PC-3 (cell line): ENCODE measurements at regions not wholly inside any gene's neighbourhood (a gene's known extent, or its start where the extent isn't known, plus 50 kb on each side); places are given as distances from the start of the nearest gene placed in this dataset.

Experiments used
- ATAC-seq: fragments of 200-7000 bp; cut with Tn5 transposase; 2 replicates; pipeline ENCODE4 v1.9.1; 2020; ENCODE audit warnings: mild to moderate bottlenecking, moderate library complexity
- BruUV-seq: library from RNA; stranded (reverse); fragments of 400-500 nt; replicated peaks from 2 replicates; lab custom pipeline; 2021; lab: Mats Ljungman, UMichigan
- CTCF ChIA-PET: fragments of 300-600 bp; sonication (Branson Sonifier 250); formaldehyde crosslinking; loops from one replicate; lab custom pipeline; 2022; ENCODE audit warnings: antibody characterized with exemption; lab: Charles Lee
- POLR2A ChIA-PET: fragments of 300-600 bp; sonication (Branson Sonifier 250); formaldehyde crosslinking; loops from one replicate; lab custom pipeline; 2022; ENCODE audit warnings: antibody characterized with exemption; ENCODE audit not compliant: unreplicated experiment; lab: Charles Lee
- DNase-seq: peaks from one replicate; pipeline ENCODE4 v3.0.0-alpha.2; 2015
- H2AFZ ChIP-seq: fragments of 300-600 bp; sonication (generic); 2 replicates; pipeline ENCODE4 v1.6.0; 2016; ENCODE audit warnings: antibody characterized with exemption, low read length
- H3F3A ChIP-seq: fragments of 300-600 bp; sonication (generic); one replicate; pipeline ENCODE4 v1.6.0; 2017; ENCODE audit warnings: antibody characterized with exemption, low read length, control low read depth, mild to moderate bottlenecking; ENCODE audit not compliant: unreplicated experiment
- H3K27ac ChIP-seq: fragments of 300-600 bp; sonication (generic); 2 replicates; pipeline ENCODE4 v1.5.1; 2016; ENCODE audit warnings: mild to moderate bottlenecking, low read length
- H3K27me3 ChIP-seq: fragments of 300-600 bp; sonication (generic); 2 replicates; pipeline ENCODE4 v1.6.1; 2016; ENCODE audit warnings: low read length, mixed read lengths
- H3K36me3 ChIP-seq: fragments of 300-600 bp; sonication (generic); 2 replicates; pipeline ENCODE4 v1.6.1; 2016; ENCODE audit warnings: low read depth, mixed run types, low read length, mixed read lengths
- H3K4me1 ChIP-seq: fragments of 300-600 bp; sonication (generic); 2 replicates; pipeline ENCODE4 v1.5.1; 2016; ENCODE audit warnings: low read length; ENCODE audit not compliant: insufficient read depth
- H3K4me2 ChIP-seq: fragments of 300-600 bp; sonication (generic); 2 replicates; pipeline ENCODE4 v1.6.0; 2016; ENCODE audit warnings: low read length
- H3K4me3 ChIP-seq: fragments of 300-600 bp; sonication (generic); 2 replicates; pipeline ENCODE4 v1.5.1; 2016; ENCODE audit warnings: mild to moderate bottlenecking, low read length, mixed read lengths
- H3K79me2 ChIP-seq: fragments of 300-600 bp; sonication (generic); 2 replicates; pipeline ENCODE4 v1.6.1; 2017; ENCODE audit warnings: low read length, mixed read lengths
- H3K9ac ChIP-seq: fragments of 300-600 bp; sonication (generic); 2 replicates; pipeline ENCODE4 v1.6.0; 2016; ENCODE audit warnings: mild to moderate bottlenecking, low read length
- H3K9me2 ChIP-seq: fragments of 300-600 bp; sonication (generic); replicated peaks from 2 replicates; pipeline ENCODE4 v1.6.1; 2016; ENCODE audit warnings: mixed run types, low read length, mixed read lengths
- H3K9me3 ChIP-seq: fragments of 300-600 bp; sonication (generic); 2 replicates; pipeline ENCODE4 v1.6.1; 2016; ENCODE audit warnings: low read length, mixed read lengths
- H4K20me1 ChIP-seq: fragments of 300-600 bp; sonication (generic); 2 replicates; pipeline ENCODE4 v1.6.1; 2016; ENCODE audit warnings: low read length, mixed read lengths
- EZH2 ChIP-seq: fragments of 300-600 bp; sonication (generic); IDR thresholded peaks from one replicate; pipeline ENCODE4 v1.6.1; 2017; ENCODE audit warnings: antibody characterized with exemption, mild to moderate bottlenecking, low read length; ENCODE audit not compliant: unreplicated experiment
- EZH2phosphoT487 ChIP-seq: fragments of 300-600 bp; sonication (generic); IDR thresholded peaks from 2 replicates; pipeline ENCODE4 v1.6.1; 2018; ENCODE audit warnings: mild to moderate bottlenecking, antibody characterized with exemption, low read length, borderline replicate concordance
- intact Hi-C: fragments of 100-400 bp; cut with micrococcal nuclease; formaldehyde crosslinking; loops from 2 replicates; pipeline ENCODE4 v1.9.0; 2023
- TF ChIP-seq, protein P1 (sequence below): fragments of 300-600 bp; sonication (generic); conservative IDR thresholded peaks from 2 replicates; pipeline ENCODE4 v1.5.1; 2017; ENCODE audit warnings: antibody characterized with exemption, low read depth, mild to moderate bottlenecking, low read length

DNA sequence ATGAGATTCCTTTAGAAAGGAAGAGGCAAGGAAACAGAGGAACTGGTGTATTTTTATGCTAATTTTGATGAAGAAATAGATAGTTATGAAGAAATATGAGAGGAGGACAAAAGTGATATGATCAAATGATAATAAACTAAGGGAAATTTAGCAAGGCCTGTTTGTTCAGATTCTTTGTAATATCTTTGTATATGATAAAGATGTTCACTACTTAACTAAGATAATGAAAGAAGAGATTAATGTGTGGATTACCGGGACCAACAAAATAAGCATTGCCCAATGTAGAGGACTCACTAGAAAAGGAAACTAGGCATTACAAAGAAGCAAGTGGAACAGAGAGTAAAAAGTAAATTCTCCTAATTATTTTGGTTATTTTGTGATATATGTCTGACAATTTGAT lies 99.0 kb upstream of the FIGN start:
- intact Hi-C loops: no loop called here
- H3K4me1 ChIP-seq: no peaks in the 10 kb centered on the region
- no peak overlapping the region for H3K4me2 ChIP-seq
- BruUV-seq: no TSS peak
- no peak overlapping the region for H3K27ac ChIP-seq
- ATAC-seq: no peak
- TF ChIP-seq, protein P1, sequence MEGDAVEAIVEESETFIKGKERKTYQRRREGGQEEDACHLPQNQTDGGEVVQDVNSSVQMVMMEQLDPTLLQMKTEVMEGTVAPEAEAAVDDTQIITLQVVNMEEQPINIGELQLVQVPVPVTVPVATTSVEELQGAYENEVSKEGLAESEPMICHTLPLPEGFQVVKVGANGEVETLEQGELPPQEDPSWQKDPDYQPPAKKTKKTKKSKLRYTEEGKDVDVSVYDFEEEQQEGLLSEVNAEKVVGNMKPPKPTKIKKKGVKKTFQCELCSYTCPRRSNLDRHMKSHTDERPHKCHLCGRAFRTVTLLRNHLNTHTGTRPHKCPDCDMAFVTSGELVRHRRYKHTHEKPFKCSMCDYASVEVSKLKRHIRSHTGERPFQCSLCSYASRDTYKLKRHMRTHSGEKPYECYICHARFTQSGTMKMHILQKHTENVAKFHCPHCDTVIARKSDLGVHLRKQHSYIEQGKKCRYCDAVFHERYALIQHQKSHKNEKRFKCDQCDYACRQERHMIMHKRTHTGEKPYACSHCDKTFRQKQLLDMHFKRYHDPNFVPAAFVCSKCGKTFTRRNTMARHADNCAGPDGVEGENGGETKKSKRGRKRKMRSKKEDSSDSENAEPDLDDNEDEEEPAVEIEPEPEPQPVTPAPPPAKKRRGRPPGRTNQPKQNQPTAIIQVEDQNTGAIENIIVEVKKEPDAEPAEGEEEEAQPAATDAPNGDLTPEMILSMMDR: no peak
- TF ChIP-seq EZH2phosphoT487: no peak
- H3K36me3 ChIP-seq: no peaks in the 10 kb centered on the region
- no peak overlapping the region for H3K9ac ChIP-seq
- H3F3A ChIP-seq: no peaks in the 10 kb centered on the region
- POLR2A ChIA-PET: no interaction called here
- H2AFZ ChIP-seq: no peak overlapping the region
- no peaks in the 10 kb centered on the region for H3K9me2 ChIP-seq
- no peak overlapping the region for H3K4me3 ChIP-seq
- no peaks in the 10 kb centered on the region for H3K79me2 ChIP-seq
- CTCF ChIA-PET: no interaction called here
- DNase-seq: no peak
- no peaks in the 10 kb centered on the region for H3K27me3 ChIP-seq
- H4K20me1 ChIP-seq: no peaks in the 10 kb centered on the region
- no peaks in the 10 kb centered on the region for H3K9me3 ChIP-seq

DNA sequence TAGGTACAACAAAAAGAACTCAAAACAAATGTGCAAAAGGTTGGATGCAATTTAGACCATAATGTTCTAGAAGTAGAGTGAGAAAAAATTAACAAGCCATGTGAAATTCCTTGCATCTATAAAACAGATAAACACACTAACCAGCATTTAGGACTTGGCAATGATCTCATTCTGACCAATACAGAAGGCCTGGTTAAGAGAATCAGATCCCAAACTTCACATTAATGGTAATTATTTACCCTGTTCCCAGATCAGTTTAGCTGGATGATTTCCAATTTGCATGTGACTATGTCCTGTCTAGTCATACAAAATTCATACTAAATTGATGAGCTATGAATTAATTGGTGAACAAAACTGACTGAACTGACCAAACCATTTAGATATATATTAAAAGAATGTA lies 98.4 kb upstream of the FIGN start:
- no peaks in the 10 kb centered on the region for H3K9me2 ChIP-seq
- H4K20me1 ChIP-seq: no peaks in the 10 kb centered on the region
- no peaks in the 10 kb centered on the region for H3K4me1 ChIP-seq
- no peaks in the 10 kb centered on the region for H3K9me3 ChIP-seq
- no peak for DNase-seq
- H3K9ac ChIP-seq: no peak overlapping the region
- H3K4me2 ChIP-seq: no peak overlapping the region
- ChIA-PET POLR2A (no interaction called here), CTCF (no interaction called here)
- no peak overlapping the region for H2AFZ ChIP-seq
- ATAC-seq: no peak
- no TSS peak for BruUV-seq
- H3K27me3 ChIP-seq: no peaks in the 10 kb centered on the region
- H3K79me2 ChIP-seq: no peaks in the 10 kb centered on the region
- no peaks in the 10 kb centered on the region for H3K36me3 ChIP-seq
- intact Hi-C loops: no loop called here
- no peaks in the 10 kb centered on the region for H3F3A ChIP-seq
- H3K4me3 ChIP-seq: no peak overlapping the region
- TF ChIP-seq EZH2phosphoT487 (no peak), EZH2 (no peak)
- TF ChIP-seq, protein P1: no peak
- H3K27ac ChIP-seq: no peak overlapping the region

DNA sequence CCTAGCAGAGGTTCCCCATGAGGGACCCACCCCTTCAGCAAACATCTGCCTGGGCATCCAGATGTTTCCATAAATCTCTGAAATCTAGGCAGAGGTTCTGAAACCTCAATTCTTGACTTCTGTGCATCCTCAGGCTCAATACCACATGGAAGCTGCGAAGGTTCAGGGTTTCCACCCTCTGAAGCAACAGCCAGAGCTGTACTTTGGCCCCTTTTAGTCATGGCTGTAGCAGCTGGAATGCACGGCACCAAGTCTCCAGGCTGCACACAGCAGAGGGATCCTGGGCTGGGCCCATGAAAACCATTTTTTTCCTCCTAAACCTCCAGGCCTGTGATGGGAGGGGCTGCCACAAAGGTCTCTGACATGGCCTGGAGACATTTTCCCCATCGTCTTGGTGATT lies 93.0 kb upstream of the FIGN start:
- no peak for ATAC-seq
- H3K9me3 ChIP-seq: no peaks in the 10 kb centered on the region
- POLR2A ChIA-PET: no interaction called here
- no peaks in the 10 kb centered on the region for H3K27me3 ChIP-seq
- no peak overlapping the region for H3K4me3 ChIP-seq
- H3F3A ChIP-seq: no peaks in the 10 kb centered on the region
- no TSS peak for BruUV-seq
- TF ChIP-seq EZH2: no peak
- no peaks in the 10 kb centered on the region; the same call in 1 of the 2 replicates for H3K9me2 ChIP-seq
- H4K20me1 ChIP-seq: no peaks in the 10 kb centered on the region
- H3K9ac ChIP-seq: no peak overlapping the region
- no peaks in the 10 kb centered on the region for H3K4me1 ChIP-seq
- no peaks in the 10 kb centered on the region for H3K79me2 ChIP-seq
- intact Hi-C loops: no loop called here
- CTCF ChIA-PET: no interaction called here
- no peaks in the 10 kb centered on the region for H3K36me3 ChIP-seq
- no peak overlapping the region for H3K27ac ChIP-seq
- no peak for DNase-seq
- no peak overlapping the region for H2AFZ ChIP-seq
- no peak overlapping the region for H3K4me2 ChIP-seq
